ENCODE measurements at regions not wholly inside any gene's neighbourhood (a gene's known extent, or its start where the extent isn't known, plus 50 kb on each side); places are given as distances from the start of the nearest gene placed in this dataset.

DNA sequence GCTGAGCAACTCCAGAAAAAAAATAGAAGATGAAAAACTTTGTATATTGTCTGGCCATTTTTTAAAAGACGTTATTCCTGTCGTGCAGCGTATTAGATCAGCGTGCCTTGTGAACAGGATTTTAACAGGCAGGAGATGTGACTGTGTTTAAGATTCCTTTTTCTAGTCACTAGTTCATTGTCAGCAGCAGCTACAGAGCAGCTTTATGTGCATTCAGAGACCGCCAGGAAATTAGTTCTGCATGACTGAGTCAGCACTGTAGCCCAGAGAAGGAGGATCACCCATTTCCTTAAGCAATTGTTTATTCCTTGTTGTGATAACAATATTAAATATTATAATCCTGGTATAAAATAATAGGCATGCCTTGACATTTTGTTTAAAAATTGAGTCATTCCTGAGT lies 75.4 kb upstream of the ADGRB3 start:
- DNase-seq (peak in 3 of 5 donors; percentile 14 to 59 (median 40)), FAIRE-seq (no peak)
- H3K4me3 ChIP-seq (ENCODE audit: low read length in 3 of 3): no peak overlapping the region
- no peak overlapping the region for H3K9ac ChIP-seq (ENCODE audit: low read length in 3 of 3)
- TF ChIP-seq, protein P1, sequence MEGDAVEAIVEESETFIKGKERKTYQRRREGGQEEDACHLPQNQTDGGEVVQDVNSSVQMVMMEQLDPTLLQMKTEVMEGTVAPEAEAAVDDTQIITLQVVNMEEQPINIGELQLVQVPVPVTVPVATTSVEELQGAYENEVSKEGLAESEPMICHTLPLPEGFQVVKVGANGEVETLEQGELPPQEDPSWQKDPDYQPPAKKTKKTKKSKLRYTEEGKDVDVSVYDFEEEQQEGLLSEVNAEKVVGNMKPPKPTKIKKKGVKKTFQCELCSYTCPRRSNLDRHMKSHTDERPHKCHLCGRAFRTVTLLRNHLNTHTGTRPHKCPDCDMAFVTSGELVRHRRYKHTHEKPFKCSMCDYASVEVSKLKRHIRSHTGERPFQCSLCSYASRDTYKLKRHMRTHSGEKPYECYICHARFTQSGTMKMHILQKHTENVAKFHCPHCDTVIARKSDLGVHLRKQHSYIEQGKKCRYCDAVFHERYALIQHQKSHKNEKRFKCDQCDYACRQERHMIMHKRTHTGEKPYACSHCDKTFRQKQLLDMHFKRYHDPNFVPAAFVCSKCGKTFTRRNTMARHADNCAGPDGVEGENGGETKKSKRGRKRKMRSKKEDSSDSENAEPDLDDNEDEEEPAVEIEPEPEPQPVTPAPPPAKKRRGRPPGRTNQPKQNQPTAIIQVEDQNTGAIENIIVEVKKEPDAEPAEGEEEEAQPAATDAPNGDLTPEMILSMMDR (IDR thresholded peaks at IDR 0.05; ENCODE audit: borderline replicate concordance, extremely low read depth, insufficient read depth): no peak
- intact Hi-C loops (cut with DNase I): no loop called here
- no peaks in the 10 kb centered on the region for H3K4me1 ChIP-seq (ENCODE audit: control insufficient read depth in 2 of 3, insufficient read depth in 2 of 3, low read depth in 1 of 3, low read length in 3 of 3)
- H3K9me3 ChIP-seq (ENCODE audit: control insufficient read depth in 2 of 3, insufficient read depth in 1 of 3, low read length in 3 of 3): no peaks in the 10 kb centered on the region
- no peak overlapping the region for H3K27ac ChIP-seq (ENCODE audit: low read depth in 2 of 2, low read length in 2 of 2)
- H3K27me3 ChIP-seq (ENCODE audit: control insufficient read depth, insufficient read depth, low read length): no peaks in the 10 kb centered on the region
- H3K36me3 ChIP-seq (ENCODE audit: control insufficient read depth in 2 of 3, insufficient read depth in 3 of 3, low read length in 3 of 3): no peaks in the 10 kb centered on the region

GRCh38 chr6:68559070-68559469 lies 76.0 kb upstream of the ADGRB3 start:
- DNase-seq: peak in 1 of 5 donors; percentile 12
- TF ChIP-seq, protein P1 (IDR thresholded peaks at IDR 0.05; ENCODE audit: borderline replicate concordance, extremely low read depth, insufficient read depth): no peak
- H3K4me3 ChIP-seq (ENCODE audit: low read length in 3 of 3): no peak overlapping the region
- FAIRE-seq: no peak
- intact Hi-C loops (cut with DNase I): no loop called here
- no peaks in the 10 kb centered on the region for H3K27me3 ChIP-seq (ENCODE audit: control insufficient read depth, insufficient read depth, low read length)
- H3K4me1 ChIP-seq (ENCODE audit: control insufficient read depth in 2 of 3, insufficient read depth in 2 of 3, low read depth in 1 of 3, low read length in 3 of 3): no peaks in the 10 kb centered on the region
- no peak overlapping the region for H3K27ac ChIP-seq (ENCODE audit: low read depth in 2 of 2, low read length in 2 of 2)
- H3K9ac ChIP-seq (ENCODE audit: low read length in 3 of 3): no peak overlapping the region
- H3K36me3 ChIP-seq (ENCODE audit: control insufficient read depth in 2 of 3, insufficient read depth in 3 of 3, low read length in 3 of 3): no peaks in the 10 kb centered on the region
- no peaks in the 10 kb centered on the region for H3K9me3 ChIP-seq (ENCODE audit: control insufficient read depth in 2 of 3, insufficient read depth in 1 of 3, low read length in 3 of 3)

GRCh38 chr6:68546620-68547019 lies 88.5 kb upstream of the ADGRB3 start:
- no peak for DNase-seq
- no peak overlapping the region for H3K4me3 ChIP-seq (ENCODE audit: low read length in 3 of 3)
- H3K36me3 ChIP-seq (ENCODE audit: control insufficient read depth in 2 of 3, insufficient read depth in 3 of 3, low read length in 3 of 3): no peaks in the 10 kb centered on the region
- H3K4me1 ChIP-seq (ENCODE audit: control insufficient read depth in 2 of 3, insufficient read depth in 2 of 3, low read depth in 1 of 3, low read length in 3 of 3): no peaks in the 10 kb centered on the region
- H3K27ac ChIP-seq (ENCODE audit: low read depth in 2 of 2, low read length in 2 of 2): no peak overlapping the region
- H3K9ac ChIP-seq (ENCODE audit: low read length in 3 of 3): no peak overlapping the region
- intact Hi-C loops (cut with DNase I): no loop called here
- TF ChIP-seq, protein P1 (IDR thresholded peaks at IDR 0.05; ENCODE audit: borderline replicate concordance, extremely low read depth, insufficient read depth): no peak
- no peaks in the 10 kb centered on the region for H3K27me3 ChIP-seq (ENCODE audit: control insufficient read depth, insufficient read depth, low read length)
- FAIRE-seq: no peak
- no peaks in the 10 kb centered on the region for H3K9me3 ChIP-seq (ENCODE audit: control insufficient read depth in 2 of 3, insufficient read depth in 1 of 3, low read length in 3 of 3)

DNA sequence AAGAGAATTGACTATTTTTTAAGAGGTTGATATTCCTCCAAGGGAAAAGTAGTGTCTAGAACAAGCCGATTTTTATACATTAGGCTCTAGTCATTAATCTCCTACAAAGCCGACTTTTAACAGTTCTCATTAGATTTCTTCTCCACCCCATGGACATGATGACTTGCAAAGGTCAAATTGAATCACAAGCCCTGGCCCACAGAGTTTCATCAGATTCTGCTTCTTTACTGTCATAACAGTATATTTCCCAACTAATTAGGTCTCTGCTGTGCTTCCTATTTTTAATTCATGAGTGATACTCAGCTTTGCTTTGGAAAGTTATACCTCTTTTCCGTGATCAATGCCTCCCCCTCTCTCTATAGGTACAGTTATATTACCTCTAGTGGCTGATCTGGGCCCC lies 90.6 kb upstream of the ADGRB3 start:
- Histone ChIP-seq H3K36me3 (ENCODE audit: control insufficient read depth in 2 of 3, insufficient read depth in 3 of 3, low read length in 3 of 3) (no peaks in the 10 kb centered on the region), H3K27me3 (ENCODE audit: control insufficient read depth, insufficient read depth, low read length) (no peaks in the 10 kb centered on the region), H3K4me3 (ENCODE audit: low read length in 3 of 3) (no peak overlapping the region), H3K4me1 (ENCODE audit: control insufficient read depth in 2 of 3, insufficient read depth in 2 of 3, low read depth in 1 of 3, low read length in 3 of 3) (no peaks in the 10 kb centered on the region), H3K27ac (ENCODE audit: low read depth in 2 of 2, low read length in 2 of 2) (no peak overlapping the region), H3K9me3 (ENCODE audit: control insufficient read depth in 2 of 3, insufficient read depth in 1 of 3, low read length in 3 of 3) (no peaks in the 10 kb centered on the region), H3K9ac (ENCODE audit: low read length in 3 of 3) (no peak overlapping the region)
- DNase-seq (no peak), FAIRE-seq (no peak)
- TF ChIP-seq, protein P1 (IDR thresholded peaks at IDR 0.05; ENCODE audit: borderline replicate concordance, extremely low read depth, insufficient read depth): no peak
- intact Hi-C loops (cut with DNase I): no loop called here
